HG03039 (cell line): ENCODE measurements at regions not wholly inside any gene's neighbourhood (a gene's known extent, or its start where the extent isn't known, plus 50 kb on each side); places are given as distances from the start of the nearest gene placed in this dataset.

Experiments used
- ATAC-seq: cut with Tn5 transposase; IDR thresholded peaks from one replicate; pipeline ENCODE4 v1.9.1; 2021; ENCODE audit warnings: mild to moderate bottlenecking, moderate library complexity; ENCODE audit not compliant: unreplicated experiment

GRCh38 chr7:91323626-91324158 lies 59.5 kb downstream of the FZD1 start:
- no peak for ATAC-seq

DNA sequence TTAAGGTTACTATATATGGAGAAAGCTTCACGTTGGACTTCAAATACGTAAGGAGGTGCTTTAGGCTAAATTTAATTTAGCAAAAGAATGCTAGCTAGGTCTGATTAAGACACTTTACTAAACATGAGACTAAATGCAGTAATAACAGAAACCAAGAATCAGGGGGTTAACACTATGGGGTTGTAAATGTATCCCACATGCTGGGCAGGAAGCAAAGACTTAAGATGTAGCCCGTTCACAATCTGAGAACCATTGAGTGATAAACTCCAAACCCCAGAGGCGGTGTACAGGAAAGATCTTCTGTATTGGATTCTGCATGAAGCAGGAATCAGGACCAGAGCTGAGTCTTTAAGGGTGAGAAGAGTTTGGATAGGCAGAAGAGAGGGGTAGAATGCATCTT lies 60.4 kb downstream of the FZD1 start:
- no peak for ATAC-seq

GRCh38 chr7:91325726-91326125 lies 61.5 kb downstream of the FZD1 start:
- no peak for ATAC-seq

- no peak for ATAC-seq
Measured at GRCh38 chr7:91326516-91327199, 62.4 kb downstream of the FZD1 start.

DNA sequence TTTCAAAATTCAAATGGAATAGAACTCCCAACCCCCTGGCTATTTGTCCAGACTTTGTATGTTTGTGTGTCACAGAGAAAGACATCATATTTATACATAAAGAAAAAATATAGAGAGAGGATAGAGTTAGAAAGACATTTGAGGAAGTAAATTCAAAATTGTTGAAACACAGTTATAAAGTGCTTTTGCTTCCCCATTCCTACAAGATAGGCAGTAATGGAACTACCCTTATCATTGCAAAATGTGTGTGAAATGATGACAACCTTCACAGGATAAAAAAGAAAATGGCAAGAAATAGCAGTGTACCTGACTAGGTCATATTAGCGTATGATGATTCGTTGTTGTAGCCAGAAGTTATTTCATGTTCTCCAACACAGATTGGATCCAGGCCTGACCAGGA lies 63.1 kb downstream of the FZD1 start:
- no peak for ATAC-seq

GRCh38 chr7:91329571-91329970 lies 65.3 kb downstream of the FZD1 start:
- ATAC-seq, result no peak

GRCh38 chr7:91330191-91330808 lies 66.1 kb downstream of the FZD1 start:
- no peak for ATAC-seq

GRCh38 chr7:91330866-91331265 lies 66.6 kb downstream of the FZD1 start:
- no peak for ATAC-seq

GRCh38 chr7:91336106-91336505 lies 71.9 kb downstream of the FZD1 start:
- no peak for ATAC-seq

- ATAC-seq, result no peak
Measured at GRCh38 chr7:91338226-91339020, 74.2 kb downstream of the FZD1 start.

DNA sequence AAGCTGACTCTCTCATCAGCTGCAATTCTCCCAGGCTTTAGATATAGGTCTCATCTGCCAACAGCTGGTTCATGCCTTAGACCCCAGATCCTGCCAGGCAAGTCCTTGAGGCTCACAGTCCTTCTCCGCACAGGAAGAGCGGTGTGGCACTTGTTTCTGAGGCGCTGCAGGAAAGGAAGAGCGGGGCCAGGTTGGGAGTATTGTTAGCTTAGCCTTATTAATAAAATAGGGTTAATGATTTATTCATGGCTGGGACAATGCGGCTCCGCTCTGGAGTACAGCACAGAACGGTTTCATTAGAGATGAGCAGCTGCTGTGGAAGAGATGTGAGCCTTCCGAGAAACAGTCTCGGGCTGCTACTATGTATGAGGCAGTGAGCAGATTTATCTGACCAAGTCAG lies 78.1 kb downstream of the FZD1 start:
- no peak for ATAC-seq

DNA sequence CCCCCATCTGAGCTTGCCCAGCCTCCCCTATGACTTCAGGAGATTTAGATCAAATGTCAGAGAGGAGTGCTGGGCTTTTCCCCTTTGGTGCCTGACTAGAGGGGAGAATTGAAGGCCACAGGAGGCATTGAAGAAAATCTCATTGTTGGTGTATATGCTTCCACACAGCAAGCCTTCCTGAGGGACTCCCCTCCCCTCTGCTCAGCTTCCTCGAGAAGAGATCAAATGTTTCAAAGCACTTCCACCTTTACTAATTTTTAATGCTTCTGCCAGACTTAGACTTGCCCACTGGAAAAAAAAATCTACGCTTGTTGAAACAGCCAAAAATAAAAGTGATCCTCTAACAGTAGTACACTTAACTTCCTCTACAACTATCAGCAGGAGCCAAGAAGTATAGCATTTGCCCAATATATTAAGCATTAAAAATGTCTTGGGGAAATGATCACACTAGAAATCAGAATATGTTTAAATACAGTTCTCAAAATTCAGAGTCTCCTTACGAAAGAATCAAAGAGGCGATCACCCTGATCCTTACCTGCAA lies 79.3 kb downstream of the FZD1 start:
- ATAC-seq, result no peak

DNA sequence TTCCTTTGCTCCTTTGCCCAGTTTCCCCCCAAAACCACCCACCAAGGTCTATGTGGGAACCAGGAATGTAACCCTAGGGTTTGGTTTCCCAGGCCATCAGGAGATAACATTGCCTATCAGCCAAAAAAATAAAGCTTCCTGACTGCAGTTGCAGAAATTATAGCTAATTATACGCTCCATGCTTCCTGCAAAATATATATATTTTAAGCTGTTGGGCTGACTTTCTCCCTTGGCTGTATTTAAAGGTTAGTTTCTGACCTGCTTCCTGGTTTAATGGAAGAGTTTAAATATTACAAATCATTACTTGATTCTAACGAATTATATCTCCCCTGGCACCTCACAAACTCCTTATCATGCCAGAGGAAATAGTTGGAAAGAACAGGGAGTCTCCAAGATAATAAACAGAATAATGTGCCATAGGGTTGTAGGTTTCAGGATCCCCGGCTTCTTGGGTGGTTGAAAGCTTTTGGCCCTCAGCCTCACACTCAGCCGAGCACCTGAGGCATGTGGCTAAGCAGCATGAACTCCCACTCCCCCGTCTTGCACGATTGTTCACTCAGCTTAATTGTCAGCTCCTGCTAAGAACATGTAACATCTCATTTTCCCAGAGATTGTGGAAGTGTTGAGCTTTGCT lies 79.9 kb downstream of the FZD1 start:
- ATAC-seq, result no peak

- no peak for ATAC-seq
Measured at GRCh38 chr7:91344911-91345310, 80.7 kb downstream of the FZD1 start.

DNA sequence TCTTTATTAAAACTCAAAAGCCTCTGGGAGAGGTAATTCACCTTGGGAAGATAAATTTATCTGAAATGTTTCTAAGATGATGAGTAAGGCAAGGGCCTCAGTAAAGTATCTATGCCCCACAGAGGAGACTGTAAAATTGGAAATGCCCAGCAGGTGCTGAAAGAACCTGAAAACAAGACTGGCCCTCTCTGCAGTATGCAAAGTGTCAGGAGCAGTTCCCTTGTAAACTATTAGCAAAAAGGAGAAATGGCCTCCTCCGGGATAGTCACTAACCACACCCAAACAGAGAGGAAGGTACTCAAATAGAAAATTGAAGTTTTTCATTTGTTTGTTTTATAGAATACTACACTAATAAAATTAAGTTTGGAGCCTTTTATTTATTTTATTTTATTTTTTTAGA lies 81.2 kb downstream of the FZD1 start:
- ATAC-seq, result peak; percentile 79

DNA sequence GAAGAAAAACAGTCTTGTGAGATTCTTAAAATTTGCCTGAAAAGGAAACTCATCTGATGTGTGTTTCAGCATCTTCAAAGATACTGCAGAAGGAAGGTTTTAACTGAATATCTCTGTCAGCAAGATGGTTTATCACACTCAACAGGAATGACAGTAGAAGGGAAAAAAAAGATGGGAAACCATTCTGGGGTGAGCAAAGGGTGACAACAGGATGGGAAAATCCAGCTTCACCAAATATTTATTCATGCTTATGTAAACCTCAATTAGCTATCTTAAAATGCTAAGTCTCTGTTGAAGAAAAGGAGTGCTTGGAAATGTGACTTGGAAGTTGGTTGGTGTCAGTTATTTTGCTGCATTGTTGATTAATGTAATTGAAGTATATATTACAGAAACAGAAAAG lies 82.2 kb downstream of the FZD1 start:
- ATAC-seq, result no peak

- no peak for ATAC-seq
Measured at GRCh38 chr7:91347290-91347689, 83.1 kb downstream of the FZD1 start.

- no peak for ATAC-seq
Measured at GRCh38 chr7:91348711-91349110, 84.5 kb downstream of the FZD1 start.

DNA sequence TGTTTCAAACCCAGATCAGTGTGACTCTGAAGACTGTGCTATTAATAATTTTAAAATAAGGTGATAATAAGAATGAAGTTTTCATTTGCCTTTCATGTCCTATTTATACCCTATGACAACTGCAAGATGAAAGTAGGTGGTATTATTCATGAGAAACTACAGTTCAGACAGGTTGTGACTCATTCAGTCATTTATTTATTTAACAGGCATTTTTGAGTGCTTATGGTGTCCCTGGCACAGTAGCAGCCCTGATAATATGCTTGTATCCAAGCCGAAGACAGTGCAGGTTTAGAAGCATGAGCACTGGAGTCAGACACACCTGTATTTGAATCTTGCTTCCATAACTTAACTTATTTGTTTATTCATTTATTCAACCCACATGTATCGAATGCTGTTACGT lies 87.1 kb downstream of the FZD1 start:
- ATAC-seq, result no peak

DNA sequence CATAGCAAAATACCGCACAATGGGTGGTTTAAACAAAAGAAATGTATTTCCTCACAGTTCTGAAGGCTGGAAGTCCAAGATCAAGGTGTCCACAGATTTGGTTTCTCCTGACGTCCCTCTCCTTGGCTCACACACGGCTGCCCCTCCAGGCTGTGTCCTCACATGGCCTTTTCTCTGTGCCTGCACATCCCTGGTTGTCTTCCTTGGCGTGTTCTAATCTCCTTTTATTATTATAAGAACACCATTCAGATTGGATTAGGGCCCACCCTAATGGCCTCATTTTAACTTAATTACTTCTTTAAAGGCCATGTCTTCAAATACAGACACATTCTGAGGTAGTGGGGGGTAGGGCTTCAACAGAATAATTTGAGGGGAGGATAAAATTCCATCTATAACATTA lies 87.9 kb downstream of the FZD1 start:
- ATAC-seq, result no peak

DNA sequence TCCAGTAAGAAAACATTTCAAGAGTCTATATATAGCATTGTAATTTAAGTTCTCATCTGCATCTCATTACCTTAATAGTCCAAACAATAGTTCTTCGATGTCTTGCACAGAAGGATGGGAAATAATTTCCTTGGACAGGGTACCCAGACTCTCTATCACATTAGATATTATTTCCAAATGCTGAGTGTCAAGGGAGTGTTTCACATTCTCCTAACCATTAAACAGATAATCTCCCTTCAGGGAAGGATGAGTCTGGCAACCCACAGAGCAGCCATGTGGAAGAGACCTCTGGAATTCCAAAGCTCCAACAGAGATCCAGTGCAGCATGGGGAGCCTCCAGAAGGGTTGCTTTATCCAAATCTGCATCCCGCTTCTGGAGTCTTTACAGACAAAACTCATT lies 89.6 kb downstream of the FZD1 start:
- no peak for ATAC-seq
